CMK (cell line): ENCODE measurements at regions not wholly inside any gene's neighbourhood (a gene's known extent, or its start where the extent isn't known, plus 50 kb on each side); places are given as distances from the start of the nearest gene placed in this dataset.
"Not testable (repeated sequence)": the region's sequence is repeated elsewhere in the genome, so short reads cannot be mapped to it uniquely, and the experiment has no call there.

Source experiments
- DNase-seq: peaks from one replicate; pipeline ENCODE4 v3.0.0-alpha.2; 2010; ENCODE audit warnings: low read depth

- no peak for DNase-seq
These were observed 126.5 kb downstream of the C12orf75 start for GRCh38 chr12:105457026-105457425.

GRCh38 chr12:105459760-105460330, 129.4 kb downstream of the C12orf75 start:
- DNase-seq: no peak

- DNase-seq: no peak
These were observed 130.9 kb downstream of the C12orf75 start for GRCh38 chr12:105461271-105461943.

- DNase-seq: no peak
These were observed 131.7 kb downstream of the C12orf75 start for GRCh38 chr12:105461944-105462762.

- no peak for DNase-seq
These were observed 132.3 kb downstream of the C12orf75 start for GRCh38 chr12:105462831-105463230.

- no peak for DNase-seq
These were observed 133.9 kb downstream of the C12orf75 start for GRCh38 chr12:105464406-105464805.

- DNase-seq: no peak
These were observed 135.9 kb downstream of the C12orf75 start for GRCh38 chr12:105466231-105466900.

GRCh38 chr12:105466901-105467598, 136.6 kb downstream of the C12orf75 start:
- no peak for DNase-seq

- no peak for DNase-seq
These were observed 137.3 kb downstream of the C12orf75 start for GRCh38 chr12:105467710-105468366.

- DNase-seq: no peak
These were observed 138.0 kb downstream of the C12orf75 start for GRCh38 chr12:105468464-105468863.

GRCh38 chr12:105469211-105469610, 138.7 kb downstream of the C12orf75 start:
- DNase-seq: no peak

GRCh38 chr12:105469701-105470100, 139.2 kb downstream of the C12orf75 start:
- DNase-seq: no peak

- DNase-seq: no peak
These were observed 139.6 kb downstream of the C12orf75 start for GRCh38 chr12:105470102-105470501.

GRCh38 chr12:105470601-105471000, 140.1 kb downstream of the C12orf75 start:
- DNase-seq: no peak

- no peak for DNase-seq
These were observed 144.2 kb downstream of the C12orf75 start for GRCh38 chr12:105474672-105475071.

GRCh38 chr12:105476616-105477015, 146.1 kb downstream of the C12orf75 start:
- no peak for DNase-seq

GRCh38 chr12:105477873-105478272, 147.4 kb downstream of the C12orf75 start:
- DNase-seq: no peak

GRCh38 chr12:105478788-105479187, 148.3 kb downstream of the C12orf75 start:
- DNase-seq: not testable (repeated sequence)

GRCh38 chr12:105479710-105480109, 149.2 kb downstream of the C12orf75 start:
- no peak for DNase-seq

GRCh38 chr12:105480162-105480561, 149.7 kb downstream of the C12orf75 start:
- no peak for DNase-seq
